ENCODE measurements at regions not wholly inside any gene's neighbourhood (a gene's known extent, or its start where the extent isn't known, plus 50 kb on each side); places are given as distances from the start of the nearest gene placed in this dataset.

DNA sequence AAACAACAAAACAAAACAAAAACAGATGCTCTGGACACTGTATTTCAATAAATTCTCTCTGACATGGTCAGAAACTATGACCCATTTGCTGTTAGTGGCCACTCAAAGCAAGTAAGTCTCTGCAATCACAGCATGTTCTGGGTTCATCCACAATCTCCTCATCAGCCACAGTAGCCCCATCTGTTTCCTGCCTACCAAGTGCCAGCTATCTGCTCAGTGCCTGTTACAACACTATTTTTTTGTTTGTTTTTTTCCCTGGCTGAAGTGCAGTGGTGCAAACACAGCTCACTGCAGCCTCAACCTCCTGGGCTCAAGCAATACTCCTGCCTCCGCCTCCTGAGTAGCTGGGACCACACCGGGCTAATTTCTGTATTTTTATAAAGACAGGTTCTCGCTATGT, 137.9 kb downstream of the SOX9 start:
- DNase-seq (ENCODE audit: low read depth), result no peak

DNA sequence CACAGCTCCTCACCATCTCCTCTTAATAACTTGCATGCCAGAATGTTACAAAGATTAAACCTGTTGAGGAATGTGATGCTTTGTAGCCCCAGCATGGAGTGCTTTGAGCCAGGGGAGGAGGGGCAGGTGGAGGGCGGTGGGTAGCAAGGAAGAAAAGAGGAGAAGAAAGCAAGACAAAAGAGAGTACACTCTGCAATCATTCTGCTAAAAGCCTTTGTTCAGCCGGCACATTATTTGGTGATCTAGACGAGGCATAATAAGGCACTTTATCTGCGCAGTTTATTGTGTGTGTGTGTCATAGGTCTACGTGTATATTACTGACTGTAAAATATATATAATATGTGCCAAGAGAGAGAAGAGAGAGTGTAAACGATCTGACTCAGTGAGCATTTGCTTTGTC, 139.1 kb downstream of the SOX9 start:
- no peak for DNase-seq (ENCODE audit: low read depth)

DNA sequence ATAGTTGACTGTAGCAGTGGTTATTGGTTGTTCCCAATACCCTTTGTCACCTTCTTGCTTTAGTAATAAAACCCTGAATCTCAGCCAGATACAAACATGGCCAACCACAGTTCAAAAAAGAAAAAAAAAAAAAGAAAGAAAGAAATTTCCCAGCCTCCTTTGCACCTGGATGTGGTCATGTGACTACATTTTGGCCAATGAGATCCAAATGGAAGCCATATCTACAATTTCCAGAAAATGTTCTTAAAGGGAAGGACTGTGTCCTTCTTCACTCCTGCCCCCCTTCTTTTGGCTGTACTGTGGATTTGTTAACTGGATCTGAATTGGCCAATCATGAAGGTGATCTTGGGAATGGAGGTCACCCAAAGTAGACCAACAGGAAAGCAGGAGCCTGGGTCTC, 141.9 kb downstream of the SOX9 start:
- no peak for DNase-seq (ENCODE audit: low read depth)

DNA sequence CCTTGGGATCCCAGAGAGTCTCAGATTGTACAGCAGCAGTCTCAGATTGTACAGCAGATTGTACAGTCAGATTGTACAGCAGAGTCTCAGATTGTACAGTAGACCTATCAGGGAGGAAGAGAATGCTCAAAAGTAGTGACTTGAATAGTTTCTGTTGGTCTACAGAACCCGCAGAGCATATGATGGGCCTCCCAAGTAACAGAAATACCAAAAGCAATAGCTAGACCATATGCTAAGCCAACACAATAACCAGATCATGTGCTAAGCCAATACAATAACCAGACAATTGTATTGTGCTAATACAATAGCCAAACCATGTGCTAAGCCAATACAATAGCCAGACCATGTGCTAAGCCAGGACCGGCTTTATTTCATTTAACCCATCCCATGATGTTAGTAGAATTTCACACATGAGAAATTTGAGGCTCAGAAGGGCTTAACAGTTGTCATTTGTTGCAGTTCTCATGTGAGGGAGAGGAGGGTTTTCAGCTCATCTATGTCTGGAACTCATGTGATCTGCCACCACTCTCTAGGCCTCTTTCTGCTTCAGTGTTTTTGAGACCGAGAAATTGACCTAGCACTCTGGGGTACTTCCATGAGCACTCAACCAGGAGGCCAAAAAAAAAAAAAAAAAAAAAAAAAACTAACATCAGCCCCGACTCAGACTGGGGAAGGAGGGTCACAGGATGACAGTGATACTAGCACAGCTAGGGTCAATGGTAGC, 144.0 kb downstream of the SOX9 start:
- DNase-seq (ENCODE audit: low read depth), result no peak

DNA sequence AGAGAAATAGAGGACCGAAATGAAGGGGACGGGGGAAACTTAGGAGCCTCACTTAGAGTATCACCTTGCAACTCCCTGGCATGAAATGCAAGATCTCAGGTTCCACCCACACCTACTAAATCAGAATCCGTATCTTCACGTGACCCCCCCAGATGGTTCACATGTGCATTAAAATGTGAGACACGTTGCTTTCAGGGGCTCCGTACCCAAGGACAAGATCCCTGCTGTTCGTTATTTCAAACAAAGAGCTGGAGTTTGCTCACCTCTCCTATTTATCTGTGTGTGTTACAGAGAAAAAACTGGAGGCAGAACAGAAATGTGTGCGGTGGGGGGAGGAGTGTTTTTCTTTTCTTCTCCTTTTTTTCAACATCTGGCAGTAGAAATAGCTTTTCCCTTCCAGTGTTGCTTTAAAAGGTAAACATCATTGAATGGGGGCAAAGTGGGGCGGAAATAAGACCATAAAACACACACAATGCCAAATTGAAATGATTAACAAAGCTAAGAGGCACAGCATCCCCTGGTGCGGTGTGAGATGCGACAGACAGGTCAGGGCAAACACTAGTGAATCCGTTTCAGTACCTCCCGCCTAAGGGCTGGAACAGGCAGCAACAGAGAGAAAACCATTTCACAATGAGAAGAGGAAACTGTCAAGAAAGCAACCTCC, 145.4 kb downstream of the SOX9 start:
- peak; percentile 3 for DNase-seq (ENCODE audit: low read depth)

DNA sequence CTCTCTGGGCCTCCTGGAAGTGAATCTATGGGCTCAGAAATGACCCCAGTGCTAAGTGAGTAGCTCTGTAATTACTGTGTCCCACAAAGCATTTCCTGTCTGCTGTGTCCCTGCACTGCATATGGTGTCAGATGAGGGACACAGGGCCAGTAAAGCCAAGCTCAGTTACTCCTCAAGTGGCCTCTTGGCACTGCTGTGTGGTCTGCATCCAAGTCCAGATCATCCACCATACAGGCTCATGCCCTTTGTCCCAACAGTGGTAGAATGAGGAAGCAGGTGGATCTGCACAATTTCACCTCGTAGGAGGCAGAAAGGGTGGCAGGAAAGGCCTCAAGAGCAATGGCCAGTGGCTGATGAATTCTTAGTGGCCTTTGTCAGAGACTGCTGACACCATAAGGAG, 146.8 kb downstream of the SOX9 start:
- no peak for DNase-seq (ENCODE audit: low read depth)

DNA sequence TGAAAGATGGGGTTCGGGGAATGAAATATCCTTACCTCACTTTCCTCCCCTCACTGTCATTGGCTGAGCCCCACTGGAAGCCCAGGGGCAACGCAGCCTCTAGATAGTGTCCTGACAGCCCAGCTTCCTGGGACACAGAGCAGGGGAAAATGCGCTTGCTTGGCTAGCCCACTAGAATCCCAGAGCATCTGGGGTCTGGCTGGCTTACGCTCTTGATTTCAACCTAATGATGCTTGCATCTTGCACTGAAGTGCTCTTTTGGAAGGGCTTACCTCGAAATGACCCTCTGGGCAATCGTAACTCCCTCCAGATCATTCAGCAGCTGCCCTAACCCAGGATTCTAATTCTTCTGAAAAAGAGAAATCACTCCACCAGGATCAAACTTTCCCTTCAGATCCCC, 147.6 kb downstream of the SOX9 start:
- no peak for DNase-seq (ENCODE audit: low read depth)

DNA sequence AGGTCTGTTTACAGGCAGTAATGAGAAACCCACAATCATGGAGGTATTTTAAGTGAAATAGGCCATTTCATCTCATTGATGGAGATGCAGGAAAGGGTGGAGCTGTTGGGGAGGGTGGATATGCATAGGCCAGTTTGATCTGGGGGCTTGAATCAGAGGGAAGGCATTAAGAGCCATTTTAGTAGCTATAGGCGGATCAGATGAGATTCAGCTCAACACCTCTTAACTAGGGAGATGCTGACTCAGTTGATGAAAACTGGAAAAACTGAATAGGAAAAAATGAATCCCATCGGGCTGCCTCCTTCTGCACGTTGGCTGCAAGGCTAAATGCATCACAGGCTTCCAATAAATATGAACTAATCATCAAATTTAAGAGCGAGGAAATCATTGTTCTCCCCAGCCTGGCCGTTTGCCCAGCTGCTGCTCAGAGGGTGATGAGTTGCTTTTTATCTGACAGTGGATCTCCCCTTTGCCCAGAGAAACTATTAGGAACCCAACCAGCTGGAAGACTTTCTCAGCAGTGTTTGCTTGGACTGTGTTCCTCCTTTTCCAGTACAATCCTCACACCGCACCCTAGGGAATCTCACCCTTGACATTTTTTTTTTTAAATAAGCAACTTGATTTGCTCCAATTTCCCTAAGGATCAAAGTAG, 149.6 kb downstream of the SOX9 start:
- DNase-seq (ENCODE audit: low read depth), result peak; percentile 18

DNA sequence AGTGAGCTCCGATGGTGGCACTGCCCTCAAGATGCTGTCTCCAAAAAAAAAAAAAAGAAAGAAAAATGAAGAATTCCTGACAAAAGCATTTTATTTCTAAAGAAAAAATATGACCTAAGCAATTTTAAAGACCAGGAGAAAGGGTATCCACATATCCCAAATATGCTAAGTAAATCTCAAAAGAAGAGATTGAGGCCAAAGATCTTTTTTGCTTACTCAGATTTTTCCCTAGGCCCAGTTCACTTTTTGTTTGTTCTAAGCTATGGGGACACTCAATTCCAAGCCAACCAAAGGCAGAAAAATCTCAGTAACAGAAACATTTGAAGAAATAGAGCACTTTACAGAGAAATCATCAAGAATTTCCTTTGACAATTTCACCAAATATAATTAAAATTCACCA, 150.8 kb downstream of the SOX9 start:
- no peak for DNase-seq (ENCODE audit: low read depth)

DNA sequence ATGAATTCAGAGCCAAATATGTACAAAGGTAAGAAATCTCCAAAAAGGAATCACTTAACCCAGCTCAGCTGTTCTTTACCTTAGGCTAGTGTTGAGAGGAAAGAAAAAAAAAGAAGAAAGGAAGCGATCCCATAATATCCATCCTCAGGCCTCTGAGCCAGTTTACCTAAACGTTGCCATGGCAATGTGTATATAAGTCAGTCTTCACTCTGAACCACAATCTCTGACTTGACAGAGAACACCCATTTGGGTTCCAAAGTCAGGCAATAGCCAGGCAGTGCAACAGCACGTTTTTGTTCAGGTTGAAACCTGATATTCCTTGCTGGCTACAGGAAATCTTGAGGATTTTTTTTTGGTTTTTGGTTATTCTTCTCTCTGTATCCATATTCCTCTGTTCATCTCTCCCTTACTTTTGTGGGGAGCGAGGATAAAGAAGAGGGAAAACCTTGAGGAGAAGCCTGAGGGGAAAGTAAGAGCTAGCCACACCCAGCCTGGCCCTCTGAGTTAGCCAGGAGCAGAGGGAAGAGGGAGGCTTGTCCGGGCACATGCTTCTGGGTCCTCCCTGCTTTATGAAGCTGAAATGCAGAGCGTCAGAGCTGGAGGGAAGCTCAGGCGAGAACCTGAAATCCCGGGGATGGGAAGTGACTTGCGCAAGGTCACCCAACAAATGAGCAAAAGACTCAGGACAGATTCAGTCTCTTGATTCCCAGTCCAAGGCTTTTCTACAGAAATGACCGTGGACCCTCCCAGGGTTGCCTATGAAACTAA, 152.7 kb downstream of the SOX9 start:
- DNase-seq (ENCODE audit: low read depth), result peak; percentile 16

DNA sequence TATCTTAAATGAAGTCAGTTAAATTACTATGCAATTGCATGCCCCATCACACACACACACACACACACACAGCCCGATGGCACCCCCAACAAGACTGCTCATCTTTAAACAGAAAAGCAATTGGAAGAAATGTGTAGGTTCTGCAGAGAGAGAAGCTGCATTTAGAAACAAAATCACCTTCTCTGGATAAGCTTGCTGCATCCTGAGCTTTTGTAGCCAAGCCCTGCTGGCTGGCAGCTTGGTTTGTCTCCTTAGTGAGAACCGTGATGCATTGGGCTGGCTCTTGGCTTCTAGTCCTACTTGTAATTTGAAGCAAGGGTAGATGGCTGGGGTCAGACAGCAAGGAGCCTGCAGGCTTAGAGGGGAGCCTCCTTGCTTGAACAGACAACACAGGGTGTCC, 153.8 kb downstream of the SOX9 start:
- DNase-seq (ENCODE audit: low read depth), result no peak

DNA sequence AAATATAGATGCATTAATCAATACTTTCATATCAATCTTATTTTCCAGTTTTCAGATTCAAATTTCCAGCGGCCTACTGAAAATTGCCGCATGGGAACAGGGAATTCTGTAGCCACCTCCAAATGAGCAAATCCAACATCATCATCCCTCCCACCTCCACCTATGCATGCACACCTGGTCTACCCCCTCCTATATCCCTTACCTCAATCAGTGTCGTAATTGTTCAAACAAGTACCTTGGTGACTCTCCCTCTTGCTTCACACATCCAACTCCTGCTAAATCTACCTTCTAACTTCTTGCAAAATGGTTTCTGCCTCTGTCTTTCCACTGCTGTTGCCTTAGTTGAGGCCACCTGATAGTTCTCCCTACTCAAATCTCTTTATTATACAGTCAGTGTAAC, 160.1 kb downstream of the SOX9 start:
- no peak for DNase-seq (ENCODE audit: low read depth)

DNA sequence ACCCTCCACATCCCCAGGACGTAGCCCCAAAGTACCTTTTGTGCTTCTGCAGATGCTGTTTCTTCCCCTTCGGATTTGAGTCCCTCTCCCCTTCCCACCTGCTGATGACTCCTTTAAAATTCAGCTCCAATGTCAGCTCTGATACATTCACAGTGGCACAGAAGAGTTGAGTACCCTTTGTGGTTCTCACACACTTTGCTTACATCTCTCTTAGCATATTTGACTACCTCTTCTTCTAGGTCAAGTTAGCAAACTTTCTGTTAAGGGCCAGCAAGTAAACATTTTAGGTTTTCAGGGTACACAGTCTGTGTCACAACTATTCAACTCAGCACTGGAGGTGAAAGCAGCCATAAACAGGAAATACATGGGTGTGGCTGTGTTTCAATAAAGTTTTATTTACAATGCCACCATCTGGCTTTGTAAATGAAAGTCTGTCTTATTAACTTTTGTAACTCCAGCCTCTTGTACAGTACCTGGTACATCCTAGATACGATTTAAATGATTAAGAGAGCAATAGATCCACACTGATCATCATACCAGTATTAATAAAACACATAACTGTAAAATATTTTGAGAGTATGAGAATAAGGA, 161.7 kb downstream of the SOX9 start:
- no peak for DNase-seq (ENCODE audit: low read depth)

DNA sequence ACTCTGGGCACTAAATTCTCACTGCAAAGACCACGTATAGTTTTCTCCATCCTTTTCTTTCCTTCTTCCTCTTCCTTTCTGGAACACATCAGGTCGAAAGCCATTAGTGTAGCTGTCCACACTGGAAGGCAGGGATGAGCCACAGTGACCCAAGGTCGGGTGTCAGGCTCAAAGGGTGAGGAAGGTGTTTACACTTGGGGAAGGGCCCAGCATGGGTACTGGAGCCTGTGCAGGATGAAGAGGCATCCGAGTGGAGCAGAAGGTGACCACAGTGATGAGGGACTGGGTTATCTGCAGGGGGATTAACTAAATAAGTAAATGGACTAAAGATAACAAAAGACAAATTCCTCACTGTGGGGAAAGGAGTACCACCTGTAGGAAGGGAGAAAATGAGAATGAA, 164.0 kb downstream of the SOX9 start:
- no peak for DNase-seq (ENCODE audit: low read depth)

DNA sequence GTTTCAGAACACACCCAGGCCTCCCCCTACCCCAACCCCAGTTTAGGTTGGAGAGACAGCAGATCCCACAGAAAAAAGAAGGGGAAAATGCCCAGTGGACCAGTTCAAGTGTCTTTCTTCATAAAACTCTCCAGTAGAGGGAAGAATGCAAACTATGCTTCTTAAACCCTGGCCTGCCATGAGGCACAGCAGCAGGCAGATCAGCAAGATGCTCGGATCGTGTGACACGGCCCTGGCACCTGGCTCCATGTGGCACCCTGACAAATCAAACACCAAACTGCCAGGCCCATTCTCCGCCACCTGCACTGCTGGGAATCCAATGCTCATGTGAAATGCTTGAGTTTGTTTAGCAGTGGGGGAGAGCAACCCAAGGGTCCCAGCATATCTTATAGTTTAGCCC, 166.8 kb downstream of the SOX9 start:
- DNase-seq (ENCODE audit: low read depth), result no peak

DNA sequence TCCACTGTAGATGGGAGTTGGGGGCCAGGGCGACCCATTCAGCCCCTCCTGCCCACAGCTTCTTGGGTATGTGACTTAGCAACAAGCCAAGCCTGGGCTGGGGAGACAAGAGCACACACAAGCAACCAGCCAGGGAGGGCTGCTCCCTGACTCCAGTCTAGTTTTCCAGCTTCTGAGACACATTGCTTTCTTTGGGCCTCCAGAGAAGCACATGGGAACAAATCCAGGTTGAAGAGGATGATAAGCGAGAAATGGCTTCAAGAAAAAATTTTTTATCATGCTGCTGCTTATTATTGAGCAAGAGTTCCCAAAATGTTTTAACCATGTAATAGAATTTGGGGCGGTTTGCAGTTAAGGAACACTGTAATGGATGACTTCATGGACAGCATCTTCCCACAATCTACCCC, 173.7 kb downstream of the SOX9 start:
- no peak for DNase-seq (ENCODE audit: low read depth)

DNA sequence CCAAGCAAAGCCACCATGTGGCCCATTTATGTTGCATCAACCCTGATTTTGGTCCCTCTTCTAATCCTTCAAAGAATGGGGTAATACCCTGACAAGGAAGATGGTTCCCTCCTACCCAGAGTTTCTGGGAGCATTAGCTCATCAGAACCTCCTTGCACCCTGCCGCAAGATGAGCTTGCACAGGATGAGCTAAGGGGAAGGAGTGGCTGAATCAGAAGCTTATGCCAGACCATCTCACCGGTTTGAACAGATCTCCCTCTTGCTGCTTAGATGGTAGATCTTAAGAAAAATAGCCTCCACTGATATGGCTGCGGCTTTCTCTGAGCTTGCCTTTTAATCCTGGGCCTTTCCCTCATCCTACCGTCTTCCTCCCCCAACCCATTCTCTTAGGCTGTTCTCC, 175.1 kb downstream of the SOX9 start:
- DNase-seq (ENCODE audit: low read depth), result no peak

DNA sequence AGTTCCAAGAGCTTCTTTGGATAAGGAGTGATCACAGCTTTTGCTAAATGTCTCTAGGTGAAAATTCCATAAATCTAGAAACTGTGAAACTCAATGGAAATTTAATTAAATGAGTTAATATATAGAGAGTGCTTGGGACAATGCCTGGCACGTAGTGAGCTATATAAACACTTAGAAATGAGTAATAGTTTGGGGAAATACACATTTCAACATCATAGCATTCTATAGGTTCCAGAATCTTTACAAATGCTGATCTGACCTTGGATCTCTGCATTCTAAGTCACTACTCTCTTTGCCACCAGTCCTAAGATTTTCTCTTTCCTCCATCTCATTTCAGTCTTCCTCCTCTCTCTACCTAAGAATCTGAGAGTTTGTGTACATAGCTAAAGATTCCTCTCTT, 175.6 kb downstream of the SOX9 start:
- DNase-seq (ENCODE audit: low read depth), result no peak

DNA sequence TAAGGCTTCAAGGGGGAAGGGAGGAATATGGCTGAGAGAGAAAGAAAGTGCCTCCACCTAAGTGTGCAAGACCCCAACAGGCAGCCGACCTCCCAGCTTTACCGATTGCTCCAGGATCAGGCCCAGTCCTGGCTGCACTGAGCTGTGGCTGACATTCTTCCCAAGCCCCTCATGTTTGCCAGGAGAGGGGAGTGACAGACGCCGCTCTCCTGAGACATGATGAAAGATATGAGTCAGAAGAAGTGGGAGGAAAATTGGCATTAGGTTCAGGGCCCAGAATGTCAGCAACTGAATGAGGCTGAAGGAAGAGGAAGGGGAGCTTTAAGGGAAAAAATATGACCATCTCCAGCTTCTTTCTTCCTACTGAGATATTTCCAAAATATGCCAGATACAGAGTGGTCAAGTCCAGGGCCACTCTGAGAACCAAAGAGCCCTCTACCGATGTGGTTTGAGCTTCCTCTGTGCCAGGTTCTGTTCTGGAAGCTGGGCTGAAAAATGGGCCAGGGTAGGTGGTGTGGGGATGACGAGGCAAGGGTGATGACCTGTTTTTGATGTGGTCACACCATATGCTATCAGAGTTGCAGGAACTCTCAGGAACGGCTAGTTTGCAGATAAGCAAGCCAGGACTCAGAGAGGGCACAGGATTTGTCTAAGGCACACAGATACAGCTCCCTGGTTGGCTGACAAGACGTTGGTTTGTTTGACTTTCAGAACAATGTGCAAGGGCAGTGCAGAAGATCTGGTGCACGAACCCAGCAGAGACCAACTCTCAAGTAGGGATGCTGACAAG, 176.7 kb downstream of the SOX9 start:
- DNase-seq (ENCODE audit: low read depth), result peak; percentile 78

DNA sequence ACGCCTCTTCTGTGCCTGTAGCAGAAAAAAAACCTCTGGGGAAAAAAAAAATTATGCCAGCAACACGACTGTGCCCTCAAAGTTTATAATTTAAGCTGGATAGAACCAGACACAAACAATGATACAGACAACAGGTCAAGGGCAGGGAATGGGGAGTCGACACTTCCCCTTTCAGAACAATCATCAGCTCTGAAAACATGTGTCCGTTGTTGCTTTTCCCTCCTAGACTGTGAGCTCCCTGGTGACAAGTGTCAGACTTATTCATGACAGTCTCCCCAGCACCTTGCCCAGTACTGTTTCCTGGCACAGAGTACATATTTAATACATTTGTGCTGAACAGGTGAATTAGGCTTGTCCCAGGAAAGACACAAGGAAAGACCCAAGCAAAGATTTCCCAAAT, 178.3 kb downstream of the SOX9 start:
- DNase-seq (ENCODE audit: low read depth), result no peak

DNA sequence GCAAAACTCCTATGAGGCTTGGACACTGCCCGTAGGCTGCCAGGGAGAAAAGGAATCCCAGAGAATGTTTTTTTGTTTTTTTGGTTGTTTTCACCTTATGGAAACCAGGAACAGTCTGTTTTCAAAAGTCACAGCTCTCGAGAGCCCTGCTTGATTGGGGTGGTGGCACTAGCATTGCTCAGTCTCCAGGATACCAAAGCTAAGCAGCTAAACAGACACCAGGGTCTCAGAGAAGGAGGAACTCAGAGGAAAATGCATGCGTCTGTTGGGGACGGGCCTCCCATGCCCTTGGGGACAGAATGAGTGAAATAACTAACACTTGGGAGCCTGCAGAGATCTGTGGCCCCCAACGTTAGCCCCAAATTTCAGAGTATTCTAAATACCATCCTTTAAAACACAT, 178.8 kb downstream of the SOX9 start:
- no peak for DNase-seq (ENCODE audit: low read depth)

All from renal cortical epithelial cell (primary cell).